ENCODE measurements at regions not wholly inside any gene's neighbourhood (a gene's known extent, or its start where the extent isn't known, plus 50 kb on each side); places are given as distances from the start of the nearest gene placed in this dataset.

DNA sequence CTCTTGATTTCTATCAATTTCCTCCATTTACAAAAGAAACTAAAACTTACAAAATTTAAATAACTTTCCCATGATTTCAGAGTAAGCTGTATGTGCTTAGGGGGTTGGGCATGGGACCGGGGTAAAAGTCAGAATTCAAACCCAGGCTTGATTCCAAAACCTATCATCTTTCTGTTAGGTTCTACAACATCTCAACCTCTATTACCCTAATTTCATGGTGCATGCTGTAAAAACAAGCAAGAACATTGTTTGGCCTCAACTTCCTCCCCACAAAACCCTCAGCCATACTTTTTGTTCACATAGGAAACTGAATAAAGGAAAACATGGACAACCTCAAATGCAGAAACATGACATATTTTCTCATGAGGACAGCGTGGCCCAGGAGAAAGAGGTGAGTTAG, 59.3 kb downstream of the RDH14 start (continued):
- TF ChIP-seq, protein P1, sequence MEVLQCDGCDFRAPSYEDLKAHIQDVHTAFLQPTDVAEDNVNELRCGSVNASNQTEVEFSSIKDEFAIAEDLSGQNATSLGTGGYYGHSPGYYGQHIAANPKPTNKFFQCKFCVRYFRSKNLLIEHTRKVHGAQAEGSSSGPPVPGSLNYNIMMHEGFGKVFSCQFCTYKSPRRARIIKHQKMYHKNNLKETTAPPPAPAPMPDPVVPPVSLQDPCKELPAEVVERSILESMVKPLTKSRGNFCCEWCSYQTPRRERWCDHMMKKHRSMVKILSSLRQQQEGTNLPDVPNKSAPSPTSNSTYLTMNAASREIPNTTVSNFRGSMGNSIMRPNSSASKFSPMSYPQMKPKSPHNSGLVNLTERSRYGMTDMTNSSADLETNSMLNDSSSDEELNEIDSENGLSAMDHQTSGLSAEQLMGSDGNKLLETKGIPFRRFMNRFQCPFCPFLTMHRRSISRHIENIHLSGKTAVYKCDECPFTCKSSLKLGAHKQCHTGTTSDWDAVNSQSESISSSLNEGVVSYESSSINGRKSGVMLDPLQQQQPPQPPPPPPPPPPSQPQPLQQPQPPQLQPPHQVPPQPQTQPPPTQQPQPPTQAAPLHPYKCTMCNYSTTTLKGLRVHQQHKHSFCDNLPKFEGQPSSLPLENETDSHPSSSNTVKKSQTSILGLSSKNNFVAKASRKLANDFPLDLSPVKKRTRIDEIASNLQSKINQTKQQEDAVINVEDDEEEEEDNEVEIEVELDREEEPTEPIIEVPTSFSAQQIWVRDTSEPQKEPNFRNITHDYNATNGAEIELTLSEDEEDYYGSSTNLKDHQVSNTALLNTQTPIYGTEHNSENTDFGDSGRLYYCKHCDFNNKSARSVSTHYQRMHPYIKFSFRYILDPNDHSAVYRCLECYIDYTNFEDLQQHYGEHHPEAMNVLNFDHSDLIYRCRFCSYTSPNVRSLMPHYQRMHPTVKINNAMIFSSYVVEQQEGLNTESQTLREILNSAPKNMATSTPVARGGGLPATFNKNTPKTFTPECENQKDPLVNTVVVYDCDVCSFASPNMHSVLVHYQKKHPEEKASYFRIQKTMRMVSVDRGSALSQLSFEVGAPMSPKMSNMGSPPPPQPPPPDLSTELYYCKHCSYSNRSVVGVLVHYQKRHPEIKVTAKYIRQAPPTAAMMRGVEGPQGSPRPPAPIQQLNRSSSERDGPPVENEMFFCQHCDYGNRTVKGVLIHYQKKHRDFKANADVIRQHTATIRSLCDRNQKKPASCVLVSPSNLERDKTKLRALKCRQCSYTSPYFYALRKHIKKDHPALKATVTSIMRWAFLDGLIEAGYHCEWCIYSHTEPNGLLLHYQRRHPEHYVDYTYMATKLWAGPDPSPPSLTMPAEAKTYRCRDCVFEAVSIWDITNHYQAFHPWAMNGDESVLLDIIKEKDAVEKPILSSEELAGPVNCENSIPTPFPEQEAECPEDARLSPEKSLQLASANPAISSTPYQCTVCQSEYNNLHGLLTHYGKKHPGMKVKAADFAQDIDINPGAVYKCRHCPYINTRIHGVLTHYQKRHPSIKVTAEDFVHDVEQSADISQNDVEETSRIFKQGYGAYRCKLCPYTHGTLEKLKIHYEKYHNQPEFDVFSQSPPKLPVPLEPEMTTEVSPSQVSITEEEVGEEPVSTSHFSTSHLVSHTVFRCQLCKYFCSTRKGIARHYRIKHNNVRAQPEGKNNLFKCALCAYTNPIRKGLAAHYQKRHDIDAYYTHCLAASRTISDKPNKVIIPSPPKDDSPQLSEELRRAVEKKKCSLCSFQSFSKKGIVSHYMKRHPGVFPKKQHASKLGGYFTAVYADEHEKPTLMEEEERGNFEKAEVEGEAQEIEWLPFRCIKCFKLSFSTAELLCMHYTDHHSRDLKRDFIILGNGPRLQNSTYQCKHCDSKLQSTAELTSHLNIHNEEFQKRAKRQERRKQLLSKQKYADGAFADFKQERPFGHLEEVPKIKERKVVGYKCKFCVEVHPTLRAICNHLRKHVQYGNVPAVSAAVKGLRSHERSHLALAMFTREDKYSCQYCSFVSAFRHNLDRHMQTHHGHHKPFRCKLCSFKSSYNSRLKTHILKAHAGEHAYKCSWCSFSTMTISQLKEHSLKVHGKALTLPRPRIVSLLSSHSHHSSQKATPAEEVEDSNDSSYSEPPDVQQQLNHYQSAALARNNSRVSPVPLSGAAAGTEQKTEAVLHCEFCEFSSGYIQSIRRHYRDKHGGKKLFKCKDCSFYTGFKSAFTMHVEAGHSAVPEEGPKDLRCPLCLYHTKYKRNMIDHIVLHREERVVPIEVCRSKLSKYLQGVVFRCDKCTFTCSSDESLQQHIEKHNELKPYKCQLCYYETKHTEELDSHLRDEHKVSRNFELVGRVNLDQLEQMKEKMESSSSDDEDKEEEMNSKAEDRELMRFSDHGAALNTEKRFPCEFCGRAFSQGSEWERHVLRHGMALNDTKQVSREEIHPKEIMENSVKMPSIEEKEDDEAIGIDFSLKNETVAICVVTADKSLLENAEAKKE (CRISPR knock-in tag; IDR thresholded peaks at IDR 0.05), result no peak
- TF ChIP-seq EZH2phosphoT487 (IDR thresholded peaks at IDR 0.05; ENCODE audit: unreplicated experiment) (no peak), NANOG (IDR thresholded peaks at IDR 0.05; ENCODE audit: borderline replicate concordance) (no peak), ZNF114 (CRISPR knock-in tag; IDR thresholded peaks at IDR 0.05) (no peak)
- TF ChIP-seq, protein P2, sequence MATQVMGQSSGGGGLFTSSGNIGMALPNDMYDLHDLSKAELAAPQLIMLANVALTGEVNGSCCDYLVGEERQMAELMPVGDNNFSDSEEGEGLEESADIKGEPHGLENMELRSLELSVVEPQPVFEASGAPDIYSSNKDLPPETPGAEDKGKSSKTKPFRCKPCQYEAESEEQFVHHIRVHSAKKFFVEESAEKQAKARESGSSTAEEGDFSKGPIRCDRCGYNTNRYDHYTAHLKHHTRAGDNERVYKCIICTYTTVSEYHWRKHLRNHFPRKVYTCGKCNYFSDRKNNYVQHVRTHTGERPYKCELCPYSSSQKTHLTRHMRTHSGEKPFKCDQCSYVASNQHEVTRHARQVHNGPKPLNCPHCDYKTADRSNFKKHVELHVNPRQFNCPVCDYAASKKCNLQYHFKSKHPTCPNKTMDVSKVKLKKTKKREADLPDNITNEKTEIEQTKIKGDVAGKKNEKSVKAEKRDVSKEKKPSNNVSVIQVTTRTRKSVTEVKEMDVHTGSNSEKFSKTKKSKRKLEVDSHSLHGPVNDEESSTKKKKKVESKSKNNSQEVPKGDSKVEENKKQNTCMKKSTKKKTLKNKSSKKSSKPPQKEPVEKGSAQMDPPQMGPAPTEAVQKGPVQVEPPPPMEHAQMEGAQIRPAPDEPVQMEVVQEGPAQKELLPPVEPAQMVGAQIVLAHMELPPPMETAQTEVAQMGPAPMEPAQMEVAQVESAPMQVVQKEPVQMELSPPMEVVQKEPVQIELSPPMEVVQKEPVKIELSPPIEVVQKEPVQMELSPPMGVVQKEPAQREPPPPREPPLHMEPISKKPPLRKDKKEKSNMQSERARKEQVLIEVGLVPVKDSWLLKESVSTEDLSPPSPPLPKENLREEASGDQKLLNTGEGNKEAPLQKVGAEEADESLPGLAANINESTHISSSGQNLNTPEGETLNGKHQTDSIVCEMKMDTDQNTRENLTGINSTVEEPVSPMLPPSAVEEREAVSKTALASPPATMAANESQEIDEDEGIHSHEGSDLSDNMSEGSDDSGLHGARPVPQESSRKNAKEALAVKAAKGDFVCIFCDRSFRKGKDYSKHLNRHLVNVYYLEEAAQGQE (IDR thresholded peaks at IDR 0.05; ENCODE audit: unreplicated experiment), result no peak

DNA sequence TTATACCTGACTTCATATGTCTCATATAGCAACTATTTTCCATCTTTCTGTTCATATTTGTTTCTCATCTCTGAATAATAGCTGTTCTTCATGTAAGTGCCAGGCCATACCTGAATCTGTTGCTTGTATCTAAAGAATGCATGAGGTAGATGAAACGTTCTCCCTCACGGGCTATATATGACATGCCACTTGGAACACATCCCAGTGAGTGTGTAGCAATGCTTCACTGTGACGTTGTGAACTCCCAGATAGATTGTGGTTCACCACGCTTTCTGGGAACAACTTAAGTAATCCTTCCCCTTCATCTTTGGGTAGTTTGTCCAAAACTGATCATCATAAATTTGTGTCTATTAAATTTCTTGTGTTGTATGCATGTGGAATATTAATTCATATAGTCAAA, 60.1 kb downstream of the RDH14 start:
- no peaks in the 10 kb centered on the region for H3K27me3 ChIP-seq (ENCODE audit: insufficient read depth)
- Mint-ChIP-seq H3K4me3 (no peak overlapping the region), H3K27ac (no peak overlapping the region), H3K36me3 (ENCODE audit: low read depth) (no peaks in the 10 kb centered on the region), H3K4me1 (peaks cover 6% of the 10 kb centered on the region; the same call in 2 of the 3 replicates), H3K9me3 (no peaks in the 10 kb centered on the region), H3K27me3 (ENCODE audit: insufficient read depth, low read depth, poor library complexity) (peaks cover 3% of the 10 kb centered on the region)
- DNase-seq (ENCODE audit: low spot score) (no peak), ATAC-seq (no peak)
- no peak overlapping the region for H3K27ac ChIP-seq (ENCODE audit: low read depth)
- no peaks in the 10 kb centered on the region for H3K9me2 ChIP-seq (ENCODE audit: insufficient read depth)
- no peak overlapping the region for H2AFZ ChIP-seq
- no peaks in the 10 kb centered on the region for H3F3A ChIP-seq (replicated peaks; ENCODE audit: low read depth)
- no peaks in the 10 kb centered on the region for H3K36me3 ChIP-seq (ENCODE audit: insufficient read depth)
- H3K4me1 ChIP-seq (ENCODE audit: insufficient read depth), result no peaks in the 10 kb centered on the region
- H3K4me2 ChIP-seq, result no peak overlapping the region
- no peak overlapping the region for H3K4me3 ChIP-seq
- no peaks in the 10 kb centered on the region for H3K79me2 ChIP-seq (replicated peaks; ENCODE audit: insufficient read depth)
- H4K20me1 ChIP-seq (replicated peaks; ENCODE audit: insufficient read depth), result no peaks in the 10 kb centered on the region
- TF ChIP-seq CREB1 (CRISPR knock-in tag; IDR thresholded peaks at IDR 0.05; ENCODE audit: low read depth) (no peak), JUNB (IDR thresholded peaks at IDR 0.05; ENCODE audit: unreplicated experiment) (no peak), EZH2phosphoT487 (IDR thresholded peaks at IDR 0.05; ENCODE audit: unreplicated experiment) (no peak), STAT1 (IDR thresholded peaks at IDR 0.05; ENCODE audit: unreplicated experiment) (no peak), ZNF114 (CRISPR knock-in tag; IDR thresholded peaks at IDR 0.05) (no peak)
- TF ChIP-seq, protein P3, sequence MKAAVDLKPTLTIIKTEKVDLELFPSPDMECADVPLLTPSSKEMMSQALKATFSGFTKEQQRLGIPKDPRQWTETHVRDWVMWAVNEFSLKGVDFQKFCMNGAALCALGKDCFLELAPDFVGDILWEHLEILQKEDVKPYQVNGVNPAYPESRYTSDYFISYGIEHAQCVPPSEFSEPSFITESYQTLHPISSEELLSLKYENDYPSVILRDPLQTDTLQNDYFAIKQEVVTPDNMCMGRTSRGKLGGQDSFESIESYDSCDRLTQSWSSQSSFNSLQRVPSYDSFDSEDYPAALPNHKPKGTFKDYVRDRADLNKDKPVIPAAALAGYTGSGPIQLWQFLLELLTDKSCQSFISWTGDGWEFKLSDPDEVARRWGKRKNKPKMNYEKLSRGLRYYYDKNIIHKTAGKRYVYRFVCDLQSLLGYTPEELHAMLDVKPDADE (IDR thresholded peaks at IDR 0.05), result no peak
- TF ChIP-seq, protein P4, sequence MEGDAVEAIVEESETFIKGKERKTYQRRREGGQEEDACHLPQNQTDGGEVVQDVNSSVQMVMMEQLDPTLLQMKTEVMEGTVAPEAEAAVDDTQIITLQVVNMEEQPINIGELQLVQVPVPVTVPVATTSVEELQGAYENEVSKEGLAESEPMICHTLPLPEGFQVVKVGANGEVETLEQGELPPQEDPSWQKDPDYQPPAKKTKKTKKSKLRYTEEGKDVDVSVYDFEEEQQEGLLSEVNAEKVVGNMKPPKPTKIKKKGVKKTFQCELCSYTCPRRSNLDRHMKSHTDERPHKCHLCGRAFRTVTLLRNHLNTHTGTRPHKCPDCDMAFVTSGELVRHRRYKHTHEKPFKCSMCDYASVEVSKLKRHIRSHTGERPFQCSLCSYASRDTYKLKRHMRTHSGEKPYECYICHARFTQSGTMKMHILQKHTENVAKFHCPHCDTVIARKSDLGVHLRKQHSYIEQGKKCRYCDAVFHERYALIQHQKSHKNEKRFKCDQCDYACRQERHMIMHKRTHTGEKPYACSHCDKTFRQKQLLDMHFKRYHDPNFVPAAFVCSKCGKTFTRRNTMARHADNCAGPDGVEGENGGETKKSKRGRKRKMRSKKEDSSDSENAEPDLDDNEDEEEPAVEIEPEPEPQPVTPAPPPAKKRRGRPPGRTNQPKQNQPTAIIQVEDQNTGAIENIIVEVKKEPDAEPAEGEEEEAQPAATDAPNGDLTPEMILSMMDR (conservative IDR thresholded peaks at IDR 0.05; ENCODE audit: low read depth in 2 of 2), result no peak
